Spleen (tissue), 7 donors: ENCODE measurements at regions not wholly inside any gene's neighbourhood (a gene's known extent, or its start where the extent isn't known, plus 50 kb on each side); places are given as distances from the start of the nearest gene placed in this dataset.

Source experiments
- POLR2A ChIP-seq, 3 donors: fragments of 450-650 bp; IDR thresholded peaks; one replicate each; pipeline ENCODE4 v1.5.1; 2017; ENCODE audit warnings: antibody characterized with exemption in 3 of 3, mild to moderate bottlenecking in 1 of 3
- TF ChIP-seq, protein P1 (sequence below), 11 experiments: fragments of 200-600 bp in 7 of 11; fragments of 450-650 bp in 4 of 11; sonication (generic) in 4 of 11; IDR thresholded peaks in 8 of 11; conservative IDR thresholded peaks in 3 of 11; 1 replicate in 7 of 11; 2 replicates in 4 of 11; pipeline versions ENCODE4 v1.4.0 to v1.8.0; 2016 to 2021; ENCODE audit warnings: antibody characterized with exemption in 11 of 11, inconsistent platforms in 4 of 11, mild to moderate bottlenecking in 1 of 11
- donor health status: DM: no; HTN: no; CAD: no; lungs with moderate emphysema.
- donor health status: DM: no; HTN: no; CAD: no.
- donor health status: DM: no; HTN: no; CAD: no.

DNA sequence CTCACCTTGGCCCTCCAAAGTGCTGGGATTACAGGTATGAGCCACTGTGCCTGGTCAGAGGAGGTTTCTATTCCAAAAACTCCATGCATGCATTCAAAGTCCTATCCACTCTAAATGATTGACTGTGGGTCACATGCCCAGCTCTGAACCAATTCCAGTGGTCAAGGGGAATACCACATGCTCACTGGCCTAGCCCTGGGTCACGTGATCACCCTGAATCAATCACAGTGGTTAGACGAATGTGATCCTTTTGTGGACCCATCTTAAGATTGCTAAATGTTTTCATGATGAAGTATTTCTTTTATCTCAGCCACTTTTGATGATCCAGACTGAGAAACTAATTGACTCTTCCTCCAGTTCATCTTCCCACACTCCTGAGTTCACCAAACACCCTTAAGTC is 475.8 kb downstream of the PREX1 start:
- TF ChIP-seq POLR2A (IDR thresholded peaks at IDR 0.05) = no peak
- TF ChIP-seq, protein P1, sequence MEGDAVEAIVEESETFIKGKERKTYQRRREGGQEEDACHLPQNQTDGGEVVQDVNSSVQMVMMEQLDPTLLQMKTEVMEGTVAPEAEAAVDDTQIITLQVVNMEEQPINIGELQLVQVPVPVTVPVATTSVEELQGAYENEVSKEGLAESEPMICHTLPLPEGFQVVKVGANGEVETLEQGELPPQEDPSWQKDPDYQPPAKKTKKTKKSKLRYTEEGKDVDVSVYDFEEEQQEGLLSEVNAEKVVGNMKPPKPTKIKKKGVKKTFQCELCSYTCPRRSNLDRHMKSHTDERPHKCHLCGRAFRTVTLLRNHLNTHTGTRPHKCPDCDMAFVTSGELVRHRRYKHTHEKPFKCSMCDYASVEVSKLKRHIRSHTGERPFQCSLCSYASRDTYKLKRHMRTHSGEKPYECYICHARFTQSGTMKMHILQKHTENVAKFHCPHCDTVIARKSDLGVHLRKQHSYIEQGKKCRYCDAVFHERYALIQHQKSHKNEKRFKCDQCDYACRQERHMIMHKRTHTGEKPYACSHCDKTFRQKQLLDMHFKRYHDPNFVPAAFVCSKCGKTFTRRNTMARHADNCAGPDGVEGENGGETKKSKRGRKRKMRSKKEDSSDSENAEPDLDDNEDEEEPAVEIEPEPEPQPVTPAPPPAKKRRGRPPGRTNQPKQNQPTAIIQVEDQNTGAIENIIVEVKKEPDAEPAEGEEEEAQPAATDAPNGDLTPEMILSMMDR (IDR thresholded peaks at IDR 0.05 in 8 of 11, conservative IDR thresholded peaks at IDR 0.05 in 3 of 11) = no peak
